Cardiac fibroblast (primary cell): ENCODE measurements at regions not wholly inside any gene's neighbourhood (a gene's known extent, or its start where the extent isn't known, plus 50 kb on each side); places are given as distances from the start of the nearest gene placed in this dataset.
"Not testable (repeated sequence)": the region's sequence is repeated elsewhere in the genome, so short reads cannot be mapped to it uniquely, and the experiment has no call there.

ENCODE experiments used
- DNase-seq, 2 donors: peaks; one replicate each; pipeline versions ENCODE4 v3.0.0 to v3.0.0-alpha.2; 2010; ENCODE audit warnings: low read depth in 2 of 2
- H3K4me3 ChIP-seq, 2 donors: replicated peaks in 1 of 2; 1 replicate in 1 of 2; 2 replicates in 1 of 2; pipeline ENCODE4 v1.5.1; 2011; ENCODE audit warnings: low read depth in 2 of 2, low read length in 2 of 2, mild to moderate bottlenecking in 2 of 2, moderate library complexity in 1 of 2
- CTCF ChIP-seq: IDR thresholded peaks from one replicate; pipeline ENCODE4 v1.5.1; 2011; ENCODE audit warnings: low read depth, mild to moderate bottlenecking, low read length, inconsistent platforms

DNA sequence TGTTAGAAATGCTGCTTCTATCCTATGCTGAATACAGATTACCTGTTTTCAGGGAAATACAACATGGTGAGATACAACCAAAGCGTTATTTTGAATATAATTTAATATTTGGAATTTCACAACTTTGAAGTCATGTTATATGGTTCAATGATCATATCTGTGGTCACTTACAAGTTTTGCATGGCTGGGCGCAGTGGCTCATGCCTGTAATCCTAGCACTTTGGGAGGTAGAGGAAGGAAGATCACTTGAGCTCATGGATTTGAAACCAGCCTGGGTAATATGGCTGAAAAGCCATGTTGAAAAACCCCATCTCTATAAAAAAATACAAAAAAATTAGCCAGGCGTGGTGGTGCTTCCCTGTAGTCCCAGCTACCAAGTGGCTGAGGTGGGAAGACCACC lies 57.9 kb downstream of the DOP1B start:
- DNase-seq, result no peak
- H3K4me3 ChIP-seq, result no peak overlapping the region
- TF ChIP-seq CTCF, result no peak

DNA sequence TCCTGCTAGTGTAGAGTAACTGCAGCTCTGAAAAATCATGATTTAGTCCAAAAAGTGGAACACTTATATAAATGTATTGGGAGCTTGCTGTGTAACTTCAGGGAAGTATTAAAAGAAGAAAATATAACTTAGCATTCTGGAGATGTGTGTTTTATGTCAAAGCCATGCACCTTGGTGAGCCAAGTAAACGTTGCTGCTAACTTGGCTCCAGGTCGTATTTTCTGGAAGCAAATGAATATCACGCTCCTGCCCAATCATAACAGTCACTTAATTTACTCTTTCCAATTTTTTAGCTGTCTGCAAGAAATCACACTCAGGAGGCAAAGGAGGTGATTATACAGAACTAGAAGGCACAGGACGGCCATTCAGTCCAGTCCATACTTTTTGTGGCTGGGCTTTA lies 61.1 kb downstream of the DOP1B start:
- no peak for DNase-seq
- H3K4me3 ChIP-seq, result no peak overlapping the region
- no peak for TF ChIP-seq CTCF

DNA sequence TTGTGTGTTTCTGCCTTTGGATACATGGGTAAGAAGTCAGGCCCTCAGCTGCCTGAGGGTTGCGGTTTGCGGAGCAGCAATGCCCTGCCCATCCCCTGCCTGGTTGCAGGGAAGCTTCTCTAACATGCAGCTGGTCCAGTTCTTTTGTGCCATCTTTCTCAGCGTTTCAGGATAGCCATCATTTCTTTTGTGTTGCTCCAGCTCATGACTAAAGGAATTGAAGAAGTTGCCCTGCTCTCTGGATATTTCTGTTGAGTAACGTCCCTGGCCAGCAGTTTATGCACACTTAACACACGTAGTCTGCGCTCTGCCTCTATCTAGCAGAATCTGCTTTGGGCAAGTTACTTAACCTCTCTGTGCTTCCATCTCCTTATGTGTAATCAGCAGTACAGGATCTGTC lies 62.1 kb downstream of the DOP1B start:
- H3K4me3 ChIP-seq, result no peak overlapping the region
- no peak for TF ChIP-seq CTCF
- no peak for DNase-seq

DNA sequence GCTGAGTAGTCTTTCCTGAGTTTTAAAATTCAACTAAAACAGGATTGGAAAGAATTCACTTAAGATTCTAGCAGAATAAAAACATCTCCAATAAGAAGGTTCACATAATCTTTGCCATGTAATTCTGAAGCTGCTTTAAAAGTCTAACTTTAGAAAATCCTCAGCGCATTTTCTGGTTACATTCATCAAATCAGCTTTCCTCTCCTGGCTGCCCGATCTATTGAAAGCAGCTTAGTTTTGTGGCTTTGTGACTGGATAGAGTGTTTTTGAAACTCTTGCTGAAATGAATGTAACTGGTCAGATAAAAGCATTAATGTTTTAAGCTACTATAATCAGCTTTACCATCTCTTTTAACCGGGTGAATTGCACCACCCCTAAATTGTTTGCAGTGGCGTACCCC lies 66.8 kb downstream of the DOP1B start:
- no peak for DNase-seq
- no peak overlapping the region for H3K4me3 ChIP-seq
- TF ChIP-seq CTCF, result no peak

DNA sequence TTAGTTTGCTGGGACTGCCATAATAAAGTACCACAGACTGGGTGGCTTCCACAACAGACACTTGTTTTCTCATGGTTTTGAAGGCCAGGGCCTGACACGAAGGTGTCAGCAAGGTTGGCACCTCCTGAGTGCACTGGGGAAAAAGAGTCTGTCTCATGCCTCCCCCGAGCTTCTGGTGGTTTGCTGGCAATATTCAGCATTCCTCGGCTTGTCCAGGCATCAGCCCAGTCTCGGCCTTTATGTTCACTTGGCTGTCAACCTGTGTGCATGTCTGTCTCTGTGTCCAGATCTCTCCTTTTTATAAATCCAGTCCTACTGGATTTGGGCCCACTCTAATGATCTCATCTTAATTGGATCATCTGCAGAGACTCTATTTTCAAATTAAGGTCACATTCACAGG lies 72.6 kb downstream of the DOP1B start:
- DNase-seq, result no peak
- TF ChIP-seq CTCF, result no peak
- no peak overlapping the region for H3K4me3 ChIP-seq

DNA sequence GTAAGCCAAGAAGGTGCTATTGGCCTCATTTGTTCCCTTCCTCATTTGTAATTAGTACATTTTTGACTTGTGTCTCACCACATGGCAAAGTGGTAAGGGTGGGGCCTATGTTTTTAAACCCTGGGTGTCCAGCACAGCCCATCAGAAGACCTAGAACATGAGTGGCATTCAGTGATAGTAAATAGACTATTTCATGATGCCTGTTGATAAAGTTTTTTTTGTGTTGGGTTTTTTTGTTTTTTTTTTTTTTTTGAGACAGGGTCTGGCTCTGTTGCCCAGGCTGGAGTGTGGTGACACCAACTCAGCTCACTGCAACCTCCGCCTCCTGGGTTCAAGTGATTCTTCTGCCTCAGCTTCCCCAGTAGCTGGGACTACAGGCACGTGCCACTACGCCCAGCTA lies 74.8 kb downstream of the DOP1B start:
- DNase-seq, H3K4me3 ChIP-seq: not testable (repeated sequence)

DNA sequence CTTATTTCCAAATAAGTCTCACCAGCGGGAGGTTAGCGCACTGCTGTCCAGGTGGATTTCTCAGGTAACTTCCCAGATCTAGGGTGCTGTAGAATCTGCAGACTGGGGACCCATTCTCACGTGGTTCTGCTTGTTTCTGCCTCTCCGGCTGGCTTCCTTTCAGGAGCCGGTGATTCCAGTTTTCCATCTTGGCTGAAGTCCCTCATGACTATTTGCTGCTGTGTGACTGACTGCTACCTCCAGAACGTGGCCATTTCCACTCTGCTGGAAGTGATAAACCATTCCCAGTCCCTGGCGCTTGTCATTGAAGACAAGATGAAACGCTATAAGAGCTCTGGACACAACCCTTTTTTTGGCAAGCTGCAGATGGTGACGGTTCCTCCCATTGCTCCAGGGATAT lies 76.0 kb downstream of the DOP1B start:
- no peak for TF ChIP-seq CTCF
- H3K4me3 ChIP-seq, result no peak overlapping the region
- DNase-seq, result no peak

GRCh38 chr21:36235058-36235582 lies 78.5 kb downstream of the DOP1B start:
- peak in 1 of 2 donors; percentile 56 for DNase-seq
- TF ChIP-seq CTCF, result no peak
- no peak overlapping the region for H3K4me3 ChIP-seq
